ENCODE measurements at regions not wholly inside any gene's neighbourhood (a gene's known extent, or its start where the extent isn't known, plus 50 kb on each side); places are given as distances from the start of the nearest gene placed in this dataset.
A peak's percentile ranks its signal among the peaks of the same experiment; 100 is the strongest.

GRCh38 chr22:46099740-46100139, 50.6 kb upstream of the PPARA start:
- Histone ChIP-seq H3K79me1 (ENCODE audit: insufficient read depth, low read depth, low read length, poor library complexity, severe bottlenecking) (no peaks in the 10 kb centered on the region), H3K79me2 (ENCODE audit: insufficient read depth, low read length) (no peaks in the 10 kb centered on the region), H3K23ac (ENCODE audit: insufficient read length, low read depth, low read length) (no peak overlapping the region), H2AK5ac (ENCODE audit: insufficient read length, low read length) (no peak overlapping the region), H3K4ac (ENCODE audit: low read depth, low read length) (no peak overlapping the region), H3K27ac (ENCODE audit: insufficient read length, low read depth, low read length) (no peak overlapping the region), H2BK15ac (ENCODE audit: low read depth, low read length) (no peak overlapping the region), H4K20me1 (ENCODE audit: control insufficient read depth, insufficient read depth, insufficient read length) (no peaks in the 10 kb centered on the region), H3K4me2 (ENCODE audit: insufficient read depth, insufficient read length, low read length) (no peak overlapping the region), H2BK12ac (ENCODE audit: insufficient read length, low read depth, low read length) (no peak overlapping the region), H3K27me3 (ENCODE audit: insufficient read depth, low read length) (no peaks in the 10 kb centered on the region), H2BK120ac (ENCODE audit: low read depth, low read length, poor library complexity, severe bottlenecking) (no peak overlapping the region), H3T11ph (ENCODE audit: low read length) (no peak overlapping the region), H4K5ac (ENCODE audit: insufficient read length, low read depth, low read length) (no peak overlapping the region), H3K9ac (ENCODE audit: extremely low read depth, insufficient read length, low read length) (no peak overlapping the region), H3K9me3 (ENCODE audit: control insufficient read depth, low read depth, low read length) (no peaks in the 10 kb centered on the region), H3K56ac (ENCODE audit: insufficient read length, low read depth, low read length) (no peak overlapping the region), H3K23me2 (ENCODE audit: insufficient read length, low read depth, low read length, poor library complexity, severe bottlenecking) (no peaks in the 10 kb centered on the region), H3K4me1 (ENCODE audit: insufficient read depth, low read length) (no peaks in the 10 kb centered on the region), H3K18ac (ENCODE audit: insufficient read length, low read depth, low read length) (no peak overlapping the region), H4K8ac (replicated peaks; ENCODE audit: insufficient read length, low read depth, low read length) (no peak overlapping the region), H3K14ac (ENCODE audit: insufficient read depth, low read length) (no peak overlapping the region), H4K91ac (ENCODE audit: insufficient read length, low read depth, low read length) (no peak overlapping the region), H2AFZ (ENCODE audit: low read length) (no peak overlapping the region), H2BK5ac (ENCODE audit: insufficient read length, low read length) (no peak overlapping the region), H2BK20ac (ENCODE audit: low read depth, low read length, poor library complexity, severe bottlenecking) (no peak overlapping the region)
- TF ChIP-seq, protein P1, sequence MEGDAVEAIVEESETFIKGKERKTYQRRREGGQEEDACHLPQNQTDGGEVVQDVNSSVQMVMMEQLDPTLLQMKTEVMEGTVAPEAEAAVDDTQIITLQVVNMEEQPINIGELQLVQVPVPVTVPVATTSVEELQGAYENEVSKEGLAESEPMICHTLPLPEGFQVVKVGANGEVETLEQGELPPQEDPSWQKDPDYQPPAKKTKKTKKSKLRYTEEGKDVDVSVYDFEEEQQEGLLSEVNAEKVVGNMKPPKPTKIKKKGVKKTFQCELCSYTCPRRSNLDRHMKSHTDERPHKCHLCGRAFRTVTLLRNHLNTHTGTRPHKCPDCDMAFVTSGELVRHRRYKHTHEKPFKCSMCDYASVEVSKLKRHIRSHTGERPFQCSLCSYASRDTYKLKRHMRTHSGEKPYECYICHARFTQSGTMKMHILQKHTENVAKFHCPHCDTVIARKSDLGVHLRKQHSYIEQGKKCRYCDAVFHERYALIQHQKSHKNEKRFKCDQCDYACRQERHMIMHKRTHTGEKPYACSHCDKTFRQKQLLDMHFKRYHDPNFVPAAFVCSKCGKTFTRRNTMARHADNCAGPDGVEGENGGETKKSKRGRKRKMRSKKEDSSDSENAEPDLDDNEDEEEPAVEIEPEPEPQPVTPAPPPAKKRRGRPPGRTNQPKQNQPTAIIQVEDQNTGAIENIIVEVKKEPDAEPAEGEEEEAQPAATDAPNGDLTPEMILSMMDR (conservative IDR thresholded peaks at IDR 0.05) = 0 out of 3 replicates have a peak, but pooled peaks have one; percentile 16
- Mint-ChIP-seq H3K4me3 (no peak overlapping the region), H3K27me3 (ENCODE audit: low read depth) (no peaks in the 10 kb centered on the region), H3K36me3 (ENCODE audit: insufficient read depth in 1 of 3, low read depth in 3 of 3) (no peaks in the 10 kb centered on the region), H3K4me1 (no peaks in the 10 kb centered on the region), H3K27ac (peak overlapping the region in 1 of 3 experiments; percentile 48; a peak in 1 of 7 replicates), H3K9me3 (no peaks in the 10 kb centered on the region)
- no peak for DNase-seq
- WGBS (ENCODE audit: extremely low coverage, insufficient read length, low lambda C conversion rate) = no CpG with 5 or more reads among the region's 4 CpGs
